HepG2 (cell line): ENCODE measurements at regions not wholly inside any gene's neighbourhood (a gene's known extent, or its start where the extent isn't known, plus 50 kb on each side); places are given as distances from the start of the nearest gene placed in this dataset.

Experiments used
- ATAC-seq: fragments of 200-7000 bp; cut with Tn5 transposase; 3 replicates; pipeline ENCODE4 v1.9.1; 2020; ENCODE audit warnings: mild to moderate bottlenecking, moderate library complexity
- BruUV-seq: library from RNA; stranded (reverse); fragments of 400-500 nt; replicated peaks from 2 replicates; lab custom pipeline; 2021; lab: Mats Ljungman, UMichigan
- CTCF ChIA-PET: fragments of 300-600 bp; formaldehyde crosslinking; extraction: SDS; loops from one replicate; lab custom pipeline; 2021; ENCODE audit warnings: low total read pairs, inconsistent platforms, low intra/inter-chr PET ratio; lab: Yijun Ruan, JAX
- POLR2A ChIA-PET: fragments of 350-600 bp; sonication (Branson Sonifier 250); formaldehyde crosslinking; loops from one replicate; lab custom pipeline; 2020; ENCODE audit warnings: antibody characterized with exemption, inconsistent platforms; lab: Yijun Ruan, JAX
- DNase-seq: peaks from one replicate; pipeline ENCODE4 v3.0.0-alpha.2; 2015; ENCODE audit warnings: low spot score
- FAIRE-seq: peaks from 3 replicates; lab custom pipeline; 2011; peaks lifted over from hg19 to GRCh38; lab: Jason Lieb, UNC
- H2AFZ ChIP-seq: one replicate; pipeline ENCODE4 v1.6.1; 2011; ENCODE audit warnings: low read length, inconsistent platforms
- H3K27ac ChIP-seq: fragments of 300-600 bp; 3 replicates; pipeline ENCODE4 v1.8.0; 2011; ENCODE audit warnings: mixed run types, mild to moderate bottlenecking, mixed read lengths, low read length, inconsistent platforms; ENCODE audit not compliant: insufficient read depth; ENCODE audit errors: extremely low read length
- H3K27me3 ChIP-seq, 2 experiments: fragments of 200-600 bp in 1 of 2; 2 replicates in 1 of 2; 3 replicates in 1 of 2; pipeline versions ENCODE4 v1.6.0 to v1.8.0; 2011; ENCODE audit warnings: low read length in 2 of 2, mild to moderate bottlenecking in 2 of 2, moderate library complexity in 2 of 2, inconsistent platforms in 1 of 2; ENCODE audit not compliant: insufficient read depth in 2 of 2, control insufficient read depth in 1 of 2
- H3K36me3 ChIP-seq, 2 experiments: fragments of 200-600 bp in 1 of 2; replicated peaks in 1 of 2; 2 replicates in 1 of 2; 3 replicates in 1 of 2; pipeline versions ENCODE4 v1.5.1 to v1.8.0; 2011; ENCODE audit warnings: low read length in 2 of 2, inconsistent platforms in 1 of 2; ENCODE audit not compliant: insufficient read depth in 2 of 2, control insufficient read depth in 1 of 2
- H3K4me1 ChIP-seq: 2 replicates; pipeline ENCODE4 v1.5.1; 2012; ENCODE audit warnings: low read length, inconsistent platforms; ENCODE audit not compliant: insufficient read depth
- H3K4me2 ChIP-seq: 2 replicates; pipeline ENCODE4 v1.6.0; 2011; ENCODE audit warnings: low read depth, low read length, inconsistent platforms
- H3K4me3 ChIP-seq, 3 experiments: fragments of 200-600 bp in 1 of 3; sonication (generic), shearing (Covaris generic) in 1 of 3; replicated peaks in 1 of 3; 2 replicates each; pipeline ENCODE4 v1.5.1; 2011 to 2016; ENCODE audit warnings: low read length in 3 of 3, inconsistent platforms in 2 of 3, low read depth in 2 of 3, mild to moderate bottlenecking in 2 of 3, control low read depth in 1 of 3, mixed read lengths in 1 of 3; ENCODE audit not compliant: insufficient read depth in 1 of 3
- H3K79me2 ChIP-seq: one replicate; pipeline ENCODE4 v1.6.1; 2011; ENCODE audit warnings: low read length, inconsistent platforms; ENCODE audit not compliant: insufficient read depth
- H3K9ac ChIP-seq: 2 replicates; pipeline ENCODE4 v1.6.0; 2011; ENCODE audit warnings: mild to moderate bottlenecking, low read depth, low read length, inconsistent platforms; ENCODE audit not compliant: insufficient read depth
- H3K9me3 ChIP-seq: 2 replicates; pipeline ENCODE4 v1.5.1; 2012; ENCODE audit warnings: mild to moderate bottlenecking, low read length
- H4K20me1 ChIP-seq: 2 replicates; pipeline ENCODE4 v1.6.0; 2011; ENCODE audit warnings: inconsistent platforms, mild to moderate bottlenecking, low read length, moderate library complexity; ENCODE audit not compliant: insufficient read depth
- HBP1 ChIP-seq: IDR thresholded peaks from 2 replicates; pipeline ENCODE4 v1.6.1; 2016; ENCODE audit warnings: low read depth, control low read depth
- SKIL ChIP-seq: sonication (generic); formaldehyde crosslinking; IDR thresholded peaks from 2 replicates; pipeline ENCODE4 v1.8.0; 2022; ENCODE audit warnings: missing genetic modification reagents, mild to moderate bottlenecking, moderate library complexity, borderline replicate concordance
- ZFAT ChIP-seq: sonication (generic); formaldehyde crosslinking; conservative IDR thresholded peaks from 2 replicates; pipeline ENCODE4 v1.8.1; 2023; ENCODE audit warnings: missing genetic modification reagents, inconsistent platforms
- ZNF10 ChIP-seq: sonication (generic); formaldehyde crosslinking; IDR thresholded peaks from 2 replicates; pipeline ENCODE4 v1.4.0; 2020; ENCODE audit warnings: mild to moderate bottlenecking, low read depth, missing genetic modification reagents, borderline replicate concordance
- ZNF382 ChIP-seq: sonication (generic); formaldehyde crosslinking; IDR thresholded peaks from 2 replicates; pipeline ENCODE4 v1.5.0; 2020; ENCODE audit warnings: missing genetic modification reagents, mild to moderate bottlenecking, borderline replicate concordance
- ZNF672 ChIP-seq: sonication (generic); formaldehyde crosslinking; IDR thresholded peaks from 2 replicates; pipeline ENCODE4 v1.8.1; 2022; ENCODE audit warnings: missing genetic modification reagents
- WGBS: methylation state at CpG from one replicate; pipeline ENCODE4 v1.1.6; 2017; ENCODE audit warnings: low lambda C conversion rate; 5-methylcytosine and 5-hydroxymethylcytosine counted together
- in situ Hi-C: cut with HindIII; loops from 2 replicates; pipeline ENCODE4 v1.10.0; 2017; ENCODE audit warnings: low pct_unique_long_range_greater_than_20kb; ENCODE audit not compliant: extremely low pct_ligation_motif_present
- intact Hi-C: fragments of 100-400 bp; cut with micrococcal nuclease; formaldehyde crosslinking; loops from one replicate; pipeline ENCODE4 v1.10.0; 2022; ENCODE audit not compliant: unreplicated experiment

DNA sequence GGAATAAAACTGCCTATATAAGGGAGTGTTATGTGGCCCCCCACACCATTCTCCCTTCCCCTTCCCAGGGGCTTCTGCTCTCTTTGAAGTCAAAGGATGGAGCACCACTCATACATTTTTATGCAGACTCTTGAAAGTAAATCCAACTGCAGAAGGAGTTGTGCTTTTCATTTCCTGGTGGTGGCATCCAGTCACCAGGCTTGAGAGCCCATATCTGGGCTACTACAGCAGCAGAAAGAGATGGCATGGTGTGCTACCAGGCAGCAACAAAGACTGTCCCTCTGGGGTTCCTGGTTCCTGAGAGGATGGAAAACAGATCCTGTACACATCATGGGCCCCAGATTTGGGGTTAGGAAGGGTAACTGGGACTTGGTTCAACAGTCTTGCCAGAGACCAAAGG lies 226.4 kb downstream of the CLIC5 start:
- Histone ChIP-seq H4K20me1 (no peaks in the 10 kb centered on the region), H2AFZ (no peak overlapping the region), H3K9me3 (no peaks in the 10 kb centered on the region), H3K27ac (no peak overlapping the region), H3K4me1 (no peaks in the 10 kb centered on the region), H3K9ac (no peak overlapping the region), H3K79me2 (no peaks in the 10 kb centered on the region), H3K27me3 (peaks cover 0 to 9% of the 10 kb centered on the region in 2 experiments; a peak in 1 of 5 replicates), H3K36me3 (no peaks in the 10 kb centered on the region), H3K4me3 (no peak overlapping the region), H3K4me2 (no peak overlapping the region)
- intact Hi-C loops: no loop called here
- no peak for TF ChIP-seq ZNF672 (CRISPR knock-in tag)
- TF ChIP-seq ZNF10: no peak
- TF ChIP-seq ZNF382 (CRISPR knock-in tag): no peak
- TF ChIP-seq HBP1 (CRISPR knock-in tag): no peak
- BruUV-seq: no TSS peak
- no peak for ATAC-seq
- in situ Hi-C loops: no loop called here
- no peak for FAIRE-seq
- ChIA-PET POLR2A (no interaction called here), CTCF (no interaction called here)
- no peak for DNase-seq

DNA sequence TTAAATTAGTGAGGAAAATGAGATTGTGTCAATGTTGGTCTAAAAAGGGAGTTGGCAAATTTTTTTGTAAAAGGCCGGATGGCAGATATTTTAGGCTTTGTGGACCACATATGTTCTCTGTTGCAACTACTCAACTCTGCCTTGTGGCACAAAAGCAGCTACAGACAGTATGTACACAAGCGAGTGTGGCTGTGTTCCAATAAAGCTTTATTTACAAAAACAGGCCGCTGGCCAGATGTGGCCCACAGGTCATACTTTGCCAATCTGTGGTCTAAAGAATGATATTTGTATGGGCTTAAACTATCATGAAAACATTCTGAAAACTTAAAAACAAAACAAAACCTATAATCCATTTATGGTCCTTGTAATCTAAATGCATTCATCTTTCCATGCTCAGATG lies 228.3 kb downstream of the CLIC5 start:
- no peaks in the 10 kb centered on the region for H3K36me3 ChIP-seq
- no peaks in the 10 kb centered on the region for H3K4me1 ChIP-seq
- 3% methylated on average over 3 of the region's 3 CpGs for WGBS
- H3K27ac ChIP-seq: no peak overlapping the region
- H3K9ac ChIP-seq: no peak overlapping the region
- no TSS peak for BruUV-seq
- peaks cover 0 to 9% of the 10 kb centered on the region in 2 experiments; a peak in 1 of 5 replicates for H3K27me3 ChIP-seq
- in situ Hi-C loops: no loop called here
- FAIRE-seq (no peak), DNase-seq (no peak), ATAC-seq (no peak)
- H3K79me2 ChIP-seq: no peaks in the 10 kb centered on the region
- H4K20me1 ChIP-seq: no peaks in the 10 kb centered on the region
- no peak overlapping the region for H3K4me3 ChIP-seq
- no peak overlapping the region for H3K4me2 ChIP-seq
- ChIA-PET CTCF (no interaction called here), POLR2A (no interaction called here)
- intact Hi-C loops: no loop called here
- H2AFZ ChIP-seq: no peak overlapping the region
- H3K9me3 ChIP-seq: no peaks in the 10 kb centered on the region
- TF ChIP-seq ZFAT (CRISPR knock-in tag): no peak
- TF ChIP-seq SKIL: no peak
